Activated CD4-positive, alpha-beta T cell treated with anti-CD3 and anti-CD28 coated beads, Interleukin-2, amount 10 ng/mL, durations not matched to agents 24 days and 14 days (primary cell): ENCODE measurements at regions not wholly inside any gene's neighbourhood (a gene's known extent, or its start where the extent isn't known, plus 50 kb on each side); places are given as distances from the start of the nearest gene placed in this dataset.

Experiments
- DNase-seq: peaks from one replicate; pipeline ENCODE4 v3.0.0; 2022
- H3K27ac Mint-ChIP-seq: one replicate; pipeline ENCODE4 v1.8.0; 2022; ENCODE audit warnings: mild to moderate bottlenecking, mixed read lengths
- H3K27me3 Mint-ChIP-seq: one replicate; pipeline ENCODE4 v1.8.0; 2022; ENCODE audit warnings: mixed read lengths
- H3K36me3 Mint-ChIP-seq: one replicate; pipeline ENCODE4 v1.8.0; 2022; ENCODE audit warnings: low read depth, mild to moderate bottlenecking, mixed read lengths
- H3K4me1 Mint-ChIP-seq: one replicate; pipeline ENCODE4 v1.8.0; 2021; ENCODE audit warnings: mixed read lengths
- H3K4me3 Mint-ChIP-seq: one replicate; pipeline ENCODE4 v1.8.0; 2022; ENCODE audit warnings: mild to moderate bottlenecking, moderate library complexity, mixed read lengths
- H3K9me3 Mint-ChIP-seq: one replicate; pipeline ENCODE4 v1.8.0; 2021; ENCODE audit warnings: mixed read lengths
- intact Hi-C: fragments of 100-400 bp; cut with micrococcal nuclease; formaldehyde crosslinking; loops from one replicate; pipeline ENCODE4 v1.15.1; 2023

GRCh38 chr9:92191801-92192200, 76.6 kb upstream of the SPTLC1 start:
- peaks cover 4% of the 10 kb centered on the region for H3K27me3 Mint-ChIP-seq
- no peak overlapping the region for H3K27ac Mint-ChIP-seq
- DNase-seq = no peak
- no peaks in the 10 kb centered on the region for H3K9me3 Mint-ChIP-seq
- H3K4me1 Mint-ChIP-seq = no peaks in the 10 kb centered on the region
- no peaks in the 10 kb centered on the region for H3K36me3 Mint-ChIP-seq
- intact Hi-C loops = no loop called here
- H3K4me3 Mint-ChIP-seq = no peak overlapping the region

GRCh38 chr9:92190536-92190790, 75.2 kb upstream of the SPTLC1 start:
- Mint-ChIP-seq H3K27me3 (peaks cover 6% of the 10 kb centered on the region), H3K4me3 (no peak overlapping the region), H3K4me1 (no peaks in the 10 kb centered on the region), H3K9me3 (no peaks in the 10 kb centered on the region), H3K27ac (no peak overlapping the region), H3K36me3 (no peaks in the 10 kb centered on the region)
- intact Hi-C loops = no loop called here
- DNase-seq = no peak

GRCh38 chr9:92189782-92190535, 74.7 kb upstream of the SPTLC1 start:
- H3K27ac Mint-ChIP-seq = no peak overlapping the region
- DNase-seq = no peak
- intact Hi-C loops = no loop called here
- H3K27me3 Mint-ChIP-seq = peaks cover 6% of the 10 kb centered on the region
- H3K9me3 Mint-ChIP-seq = no peaks in the 10 kb centered on the region
- no peaks in the 10 kb centered on the region for H3K4me1 Mint-ChIP-seq
- no peaks in the 10 kb centered on the region for H3K36me3 Mint-ChIP-seq
- H3K4me3 Mint-ChIP-seq = no peak overlapping the region

GRCh38 chr9:92188969-92189781, 74.0 kb upstream of the SPTLC1 start:
- no peaks in the 10 kb centered on the region for H3K36me3 Mint-ChIP-seq
- intact Hi-C loops = no loop called here
- H3K4me3 Mint-ChIP-seq = no peak overlapping the region
- H3K27ac Mint-ChIP-seq = no peak overlapping the region
- H3K4me1 Mint-ChIP-seq = no peaks in the 10 kb centered on the region
- H3K9me3 Mint-ChIP-seq = peaks cover 2% of the 10 kb centered on the region
- H3K27me3 Mint-ChIP-seq = peaks cover 7% of the 10 kb centered on the region
- DNase-seq = no peak

GRCh38 chr9:92187989-92188714, 72.9 kb upstream of the SPTLC1 start:
- intact Hi-C loops = no loop called here
- no peaks in the 10 kb centered on the region for H3K36me3 Mint-ChIP-seq
- DNase-seq = no peak
- H3K4me3 Mint-ChIP-seq = no peak overlapping the region
- H3K4me1 Mint-ChIP-seq = no peaks in the 10 kb centered on the region
- H3K27ac Mint-ChIP-seq = no peak overlapping the region
- H3K9me3 Mint-ChIP-seq = peaks cover 5% of the 10 kb centered on the region
- peaks cover 10% of the 10 kb centered on the region for H3K27me3 Mint-ChIP-seq

GRCh38 chr9:92187390-92187789, 72.2 kb upstream of the SPTLC1 start:
- Mint-ChIP-seq H3K4me3 (no peak overlapping the region), H3K36me3 (no peaks in the 10 kb centered on the region), H3K27ac (no peak overlapping the region), H3K4me1 (no peaks in the 10 kb centered on the region), H3K9me3 (peaks cover 5% of the 10 kb centered on the region), H3K27me3 (peaks cover 8% of the 10 kb centered on the region)
- intact Hi-C loops = no loop called here
- DNase-seq = no peak

GRCh38 chr9:92186631-92187030, 71.4 kb upstream of the SPTLC1 start:
- peaks cover 5% of the 10 kb centered on the region for H3K9me3 Mint-ChIP-seq
- no peak for DNase-seq
- H3K4me3 Mint-ChIP-seq = no peak overlapping the region
- H3K27ac Mint-ChIP-seq = no peak overlapping the region
- H3K36me3 Mint-ChIP-seq = no peaks in the 10 kb centered on the region
- no peaks in the 10 kb centered on the region for H3K4me1 Mint-ChIP-seq
- peaks cover 8% of the 10 kb centered on the region for H3K27me3 Mint-ChIP-seq
- intact Hi-C loops = no loop called here

- no peak for DNase-seq
- H3K27ac Mint-ChIP-seq = no peak overlapping the region
- no peak overlapping the region for H3K4me3 Mint-ChIP-seq
- H3K4me1 Mint-ChIP-seq = no peaks in the 10 kb centered on the region
- H3K36me3 Mint-ChIP-seq = no peaks in the 10 kb centered on the region
- H3K9me3 Mint-ChIP-seq = peaks cover 5% of the 10 kb centered on the region
- peaks cover 8% of the 10 kb centered on the region for H3K27me3 Mint-ChIP-seq
- intact Hi-C loops = no loop called here
Observed at GRCh38 chr9:92185681-92186080, 70.5 kb upstream of the SPTLC1 start.

GRCh38 chr9:92185096-92185495, 69.9 kb upstream of the SPTLC1 start:
- Mint-ChIP-seq H3K27ac (no peak overlapping the region), H3K36me3 (no peaks in the 10 kb centered on the region), H3K9me3 (peaks cover 5% of the 10 kb centered on the region), H3K27me3 (peaks cover 8% of the 10 kb centered on the region), H3K4me1 (no peaks in the 10 kb centered on the region), H3K4me3 (no peak overlapping the region)
- DNase-seq = no peak
- intact Hi-C loops = no loop called here

- intact Hi-C loops = no loop called here
- DNase-seq = no peak
- H3K9me3 Mint-ChIP-seq = peaks cover 5% of the 10 kb centered on the region
- H3K4me3 Mint-ChIP-seq = no peak overlapping the region
- no peaks in the 10 kb centered on the region for H3K36me3 Mint-ChIP-seq
- no peak overlapping the region for H3K27ac Mint-ChIP-seq
- peaks cover 8% of the 10 kb centered on the region for H3K27me3 Mint-ChIP-seq
- H3K4me1 Mint-ChIP-seq = no peaks in the 10 kb centered on the region
Observed at GRCh38 chr9:92184041-92184564, 68.9 kb upstream of the SPTLC1 start.

GRCh38 chr9:92183449-92183848, 68.2 kb upstream of the SPTLC1 start:
- H3K27ac Mint-ChIP-seq = no peak overlapping the region
- no peak overlapping the region for H3K4me3 Mint-ChIP-seq
- intact Hi-C loops = no loop called here
- DNase-seq = no peak
- peaks cover 8% of the 10 kb centered on the region for H3K27me3 Mint-ChIP-seq
- no peaks in the 10 kb centered on the region for H3K4me1 Mint-ChIP-seq
- no peaks in the 10 kb centered on the region for H3K36me3 Mint-ChIP-seq
- H3K9me3 Mint-ChIP-seq = peaks cover 5% of the 10 kb centered on the region

GRCh38 chr9:92181296-92181695, 66.1 kb upstream of the SPTLC1 start:
- intact Hi-C loops = no loop called here
- Mint-ChIP-seq H3K4me1 (no peaks in the 10 kb centered on the region), H3K27me3 (peaks cover 8% of the 10 kb centered on the region), H3K27ac (no peak overlapping the region), H3K4me3 (no peak overlapping the region), H3K36me3 (no peaks in the 10 kb centered on the region), H3K9me3 (peaks cover 5% of the 10 kb centered on the region)
- DNase-seq = no peak

- H3K9me3 Mint-ChIP-seq = peaks cover 5% of the 10 kb centered on the region
Observed at GRCh38 chr9:92180669-92181181, 65.5 kb upstream of the SPTLC1 start.

GRCh38 chr9:92180002-92180400, 64.8 kb upstream of the SPTLC1 start:
- Mint-ChIP-seq H3K27me3 (peaks cover 6% of the 10 kb centered on the region), H3K9me3 (peaks cover 5% of the 10 kb centered on the region)
- intact Hi-C loops = no loop called here

More at GRCh38 chr9:92180669-92181181, 65.5 kb upstream of the SPTLC1 start:
- H3K4me1 Mint-ChIP-seq = no peaks in the 10 kb centered on the region
- DNase-seq = no peak
- H3K36me3 Mint-ChIP-seq = no peaks in the 10 kb centered on the region
- H3K27ac Mint-ChIP-seq = no peak overlapping the region
- no peak overlapping the region for H3K4me3 Mint-ChIP-seq
- H3K27me3 Mint-ChIP-seq = peaks cover 8% of the 10 kb centered on the region
- intact Hi-C loops = no loop called here

More at GRCh38 chr9:92180002-92180400, 64.8 kb upstream of the SPTLC1 start:
- no peak for DNase-seq
- Mint-ChIP-seq H3K4me3 (no peak overlapping the region), H3K4me1 (no peaks in the 10 kb centered on the region), H3K27ac (no peak overlapping the region), H3K36me3 (no peaks in the 10 kb centered on the region)
